ENCODE measurements at regions not wholly inside any gene's neighbourhood (a gene's known extent, or its start where the extent isn't known, plus 50 kb on each side); places are given as distances from the start of the nearest gene placed in this dataset.
"Not testable (repeated sequence)": the region's sequence is repeated elsewhere in the genome, so short reads cannot be mapped to it uniquely, and the experiment has no call there.

DNA sequence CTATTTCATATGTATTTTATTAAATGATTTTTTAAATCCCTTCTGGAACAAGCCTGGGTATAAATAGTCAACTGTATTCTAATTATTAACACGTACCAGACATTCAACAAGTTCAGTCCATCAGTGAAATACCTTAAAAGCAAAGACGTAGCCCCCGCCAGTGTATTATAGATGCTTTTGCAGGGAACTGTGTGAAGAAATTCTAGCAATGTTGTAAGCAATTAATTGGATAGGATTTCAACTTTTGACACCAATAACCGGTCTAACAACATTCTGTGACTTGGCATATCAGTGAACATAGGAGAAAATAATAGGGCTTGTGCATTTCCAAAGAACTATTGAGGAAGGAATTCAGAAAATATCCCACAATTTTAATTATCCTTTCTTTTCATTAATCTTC lies 67.2 kb upstream of the TGFBR2 start:
- no peak overlapping the region for H3K4me3 ChIP-seq (ENCODE audit: low read depth, low read length)
- TF ChIP-seq, protein P1, sequence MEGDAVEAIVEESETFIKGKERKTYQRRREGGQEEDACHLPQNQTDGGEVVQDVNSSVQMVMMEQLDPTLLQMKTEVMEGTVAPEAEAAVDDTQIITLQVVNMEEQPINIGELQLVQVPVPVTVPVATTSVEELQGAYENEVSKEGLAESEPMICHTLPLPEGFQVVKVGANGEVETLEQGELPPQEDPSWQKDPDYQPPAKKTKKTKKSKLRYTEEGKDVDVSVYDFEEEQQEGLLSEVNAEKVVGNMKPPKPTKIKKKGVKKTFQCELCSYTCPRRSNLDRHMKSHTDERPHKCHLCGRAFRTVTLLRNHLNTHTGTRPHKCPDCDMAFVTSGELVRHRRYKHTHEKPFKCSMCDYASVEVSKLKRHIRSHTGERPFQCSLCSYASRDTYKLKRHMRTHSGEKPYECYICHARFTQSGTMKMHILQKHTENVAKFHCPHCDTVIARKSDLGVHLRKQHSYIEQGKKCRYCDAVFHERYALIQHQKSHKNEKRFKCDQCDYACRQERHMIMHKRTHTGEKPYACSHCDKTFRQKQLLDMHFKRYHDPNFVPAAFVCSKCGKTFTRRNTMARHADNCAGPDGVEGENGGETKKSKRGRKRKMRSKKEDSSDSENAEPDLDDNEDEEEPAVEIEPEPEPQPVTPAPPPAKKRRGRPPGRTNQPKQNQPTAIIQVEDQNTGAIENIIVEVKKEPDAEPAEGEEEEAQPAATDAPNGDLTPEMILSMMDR (IDR thresholded peaks at IDR 0.05; ENCODE audit: insufficient read depth in 1 of 2, low read depth in 1 of 2, low read length in 1 of 2, severe bottlenecking in 1 of 2, unreplicated experiment in 1 of 2): no peak
- CTCF ChIA-PET: no interaction called here
- Mint-ChIP-seq H3K27me3 (ENCODE audit: insufficient read depth, unreplicated experiment) (no peaks in the 10 kb centered on the region), H3K4me3 (ENCODE audit: unreplicated experiment) (no peak overlapping the region), H3K4me1 (ENCODE audit: low read depth, unreplicated experiment) (peaks cover 7% of the 10 kb centered on the region), H3K36me3 (ENCODE audit: insufficient read depth, unreplicated experiment) (no peaks in the 10 kb centered on the region), H3K9me3 (ENCODE audit: unreplicated experiment) (peaks cover 25% of the 10 kb centered on the region), H3K27ac (ENCODE audit: unreplicated experiment) (no peak overlapping the region)
- POLR2A ChIA-PET: no interaction called here
- H3K36me3 ChIP-seq (ENCODE audit: control insufficient read depth, insufficient read depth, low read length): no peaks in the 10 kb centered on the region
- H3K27me3 ChIP-seq (replicated peaks; ENCODE audit: control insufficient read depth, insufficient read depth, low read length): no peaks in the 10 kb centered on the region
- H3K4me1 ChIP-seq: peaks cover 15% of the 10 kb centered on the region
- no TSS peak for BruUV-seq (replicated peaks)
- peaks cover 3% of the 10 kb centered on the region; the same call in 1 of the 2 replicates for H3K9me3 ChIP-seq
- intact Hi-C loops (cut with micrococcal nuclease; ENCODE audit: unreplicated experiment): no loop called here
- peak in 1 of 2 experiments; percentile 32 for DNase-seq

- BruUV-seq (replicated peaks): no TSS peak
- Mint-ChIP-seq H3K9me3 (ENCODE audit: unreplicated experiment) (peaks cover 25% of the 10 kb centered on the region), H3K4me1 (ENCODE audit: low read depth, unreplicated experiment) (peaks cover 7% of the 10 kb centered on the region), H3K27ac (ENCODE audit: unreplicated experiment) (no peak overlapping the region), H3K27me3 (ENCODE audit: insufficient read depth, unreplicated experiment) (no peaks in the 10 kb centered on the region), H3K36me3 (ENCODE audit: insufficient read depth, unreplicated experiment) (no peaks in the 10 kb centered on the region), H3K4me3 (ENCODE audit: unreplicated experiment) (no peak overlapping the region)
- Histone ChIP-seq H3K4me3 (ENCODE audit: low read depth, low read length) (no peak overlapping the region), H3K9me3 (peaks cover 3% of the 10 kb centered on the region; the same call in 1 of the 2 replicates), H3K36me3 (ENCODE audit: control insufficient read depth, insufficient read depth, low read length) (no peaks in the 10 kb centered on the region), H3K27me3 (replicated peaks; ENCODE audit: control insufficient read depth, insufficient read depth, low read length) (no peaks in the 10 kb centered on the region), H3K4me1 (peaks cover 15% of the 10 kb centered on the region)
- ChIA-PET CTCF (no interaction called here), POLR2A (no interaction called here)
- DNase-seq: no peak
- TF ChIP-seq, protein P1 (IDR thresholded peaks at IDR 0.05; ENCODE audit: insufficient read depth in 1 of 2, low read depth in 1 of 2, low read length in 1 of 2, severe bottlenecking in 1 of 2, unreplicated experiment in 1 of 2): no peak
- intact Hi-C loops (cut with micrococcal nuclease; ENCODE audit: unreplicated experiment): no loop called here
Measured at GRCh38 chr3:30539772-30540171, 66.6 kb upstream of the TGFBR2 start.

DNA sequence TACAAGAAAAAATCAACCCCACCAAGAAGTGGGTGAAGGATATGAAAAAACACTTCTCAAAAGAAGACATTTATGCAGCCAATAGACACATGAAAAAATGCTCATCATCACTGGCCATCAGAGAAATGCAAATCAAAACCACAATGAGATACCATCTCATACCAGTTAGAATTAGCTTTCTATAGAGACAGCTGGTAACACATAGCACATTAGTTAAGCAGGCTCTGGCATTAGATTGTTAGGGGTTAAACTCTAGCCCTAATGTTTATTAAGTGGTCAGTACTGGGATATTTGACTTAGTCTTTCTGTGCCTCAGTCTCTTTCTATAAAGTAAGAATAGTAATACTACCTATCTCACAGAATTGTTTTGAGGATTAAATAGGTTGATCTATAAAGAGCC lies 65.2 kb upstream of the TGFBR2 start:
- H3K36me3 ChIP-seq (ENCODE audit: control insufficient read depth, insufficient read depth, low read length); H3K27me3 Mint-ChIP-seq (ENCODE audit: insufficient read depth, unreplicated experiment); DNase-seq; CTCF ChIA-PET; H3K4me3 Mint-ChIP-seq (ENCODE audit: unreplicated experiment); H3K27ac Mint-ChIP-seq (ENCODE audit: unreplicated experiment); H3K27me3 ChIP-seq (replicated peaks; ENCODE audit: control insufficient read depth, insufficient read depth, low read length); H3K4me1 Mint-ChIP-seq (ENCODE audit: low read depth, unreplicated experiment); H3K9me3 ChIP-seq; intact Hi-C loops (cut with micrococcal nuclease; ENCODE audit: unreplicated experiment); BruUV-seq (replicated peaks); H3K4me3 ChIP-seq (ENCODE audit: low read depth, low read length); H3K36me3 Mint-ChIP-seq (ENCODE audit: insufficient read depth, unreplicated experiment); POLR2A ChIA-PET: not testable (repeated sequence)
- H3K4me1 ChIP-seq: peaks cover 15% of the 10 kb centered on the region
- peaks cover 25% of the 10 kb centered on the region for H3K9me3 Mint-ChIP-seq (ENCODE audit: unreplicated experiment)

DNA sequence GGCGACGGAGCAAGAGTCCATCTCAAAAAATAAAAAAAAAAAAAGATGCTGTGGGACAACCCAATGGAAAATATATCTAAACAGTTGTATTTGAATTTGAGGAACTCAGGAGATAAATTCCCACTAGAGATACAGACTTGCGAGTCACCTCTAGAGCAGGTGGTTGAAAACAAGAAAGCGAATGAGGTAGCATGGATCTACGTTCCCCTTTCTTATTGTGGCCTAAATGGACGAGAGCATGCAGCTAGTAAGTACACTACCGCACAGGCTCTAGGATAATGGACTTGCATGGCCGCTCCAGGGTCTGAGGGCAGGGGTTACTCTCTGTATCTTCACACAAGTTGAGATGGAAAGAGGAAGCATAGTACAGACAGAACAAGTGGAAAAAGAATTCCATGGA lies 63.5 kb upstream of the TGFBR2 start:
- H3K4me3 Mint-ChIP-seq (ENCODE audit: unreplicated experiment): no peak overlapping the region
- no peak overlapping the region for H3K27ac Mint-ChIP-seq (ENCODE audit: unreplicated experiment)
- H3K4me1 ChIP-seq: peaks cover 15% of the 10 kb centered on the region
- intact Hi-C loops (cut with micrococcal nuclease; ENCODE audit: unreplicated experiment): no loop called here
- no peaks in the 10 kb centered on the region for H3K36me3 Mint-ChIP-seq (ENCODE audit: insufficient read depth, unreplicated experiment)
- ChIA-PET POLR2A (no interaction called here), CTCF (no interaction called here)
- no peaks in the 10 kb centered on the region for H3K27me3 ChIP-seq (replicated peaks; ENCODE audit: control insufficient read depth, insufficient read depth, low read length)
- H3K4me3 ChIP-seq (ENCODE audit: low read depth, low read length): no peak overlapping the region
- DNase-seq: no peak
- TF ChIP-seq, protein P1 (IDR thresholded peaks at IDR 0.05; ENCODE audit: insufficient read depth in 1 of 2, low read depth in 1 of 2, low read length in 1 of 2, severe bottlenecking in 1 of 2, unreplicated experiment in 1 of 2): no peak
- peaks cover 3% of the 10 kb centered on the region; the same call in 1 of the 2 replicates for H3K9me3 ChIP-seq
- H3K9me3 Mint-ChIP-seq (ENCODE audit: unreplicated experiment): peaks cover 23% of the 10 kb centered on the region
- no TSS peak for BruUV-seq (replicated peaks)
- no peaks in the 10 kb centered on the region for H3K36me3 ChIP-seq (ENCODE audit: control insufficient read depth, insufficient read depth, low read length)
- H3K4me1 Mint-ChIP-seq (ENCODE audit: low read depth, unreplicated experiment): peaks cover 11% of the 10 kb centered on the region
- no peaks in the 10 kb centered on the region for H3K27me3 Mint-ChIP-seq (ENCODE audit: insufficient read depth, unreplicated experiment)

Data from Caco-2 (cell line).